ENCODE measurements at regions not wholly inside any gene's neighbourhood (a gene's known extent, or its start where the extent isn't known, plus 50 kb on each side); places are given as distances from the start of the nearest gene placed in this dataset.

DNA sequence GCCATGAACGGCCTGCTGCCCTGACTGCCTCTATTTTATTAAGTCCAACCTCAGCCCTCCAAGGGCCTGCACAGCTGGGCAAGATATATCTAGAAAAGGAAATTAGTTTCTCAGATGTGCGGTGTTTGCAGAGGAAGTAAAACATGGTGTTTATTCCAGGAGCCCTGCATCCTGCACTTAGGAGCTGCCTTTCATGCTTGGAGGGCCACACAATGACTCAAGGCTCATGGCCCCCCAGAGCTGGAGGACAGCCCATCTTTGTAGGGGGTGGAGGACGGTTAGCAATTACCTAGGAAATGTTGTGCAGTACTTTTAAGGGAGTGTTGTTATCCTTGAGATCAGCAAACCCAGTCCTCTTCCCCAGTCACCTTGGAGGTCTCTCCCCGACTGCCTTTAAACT lies 80.5 kb downstream of the COPRS start:
- TF ChIP-seq, protein P1, sequence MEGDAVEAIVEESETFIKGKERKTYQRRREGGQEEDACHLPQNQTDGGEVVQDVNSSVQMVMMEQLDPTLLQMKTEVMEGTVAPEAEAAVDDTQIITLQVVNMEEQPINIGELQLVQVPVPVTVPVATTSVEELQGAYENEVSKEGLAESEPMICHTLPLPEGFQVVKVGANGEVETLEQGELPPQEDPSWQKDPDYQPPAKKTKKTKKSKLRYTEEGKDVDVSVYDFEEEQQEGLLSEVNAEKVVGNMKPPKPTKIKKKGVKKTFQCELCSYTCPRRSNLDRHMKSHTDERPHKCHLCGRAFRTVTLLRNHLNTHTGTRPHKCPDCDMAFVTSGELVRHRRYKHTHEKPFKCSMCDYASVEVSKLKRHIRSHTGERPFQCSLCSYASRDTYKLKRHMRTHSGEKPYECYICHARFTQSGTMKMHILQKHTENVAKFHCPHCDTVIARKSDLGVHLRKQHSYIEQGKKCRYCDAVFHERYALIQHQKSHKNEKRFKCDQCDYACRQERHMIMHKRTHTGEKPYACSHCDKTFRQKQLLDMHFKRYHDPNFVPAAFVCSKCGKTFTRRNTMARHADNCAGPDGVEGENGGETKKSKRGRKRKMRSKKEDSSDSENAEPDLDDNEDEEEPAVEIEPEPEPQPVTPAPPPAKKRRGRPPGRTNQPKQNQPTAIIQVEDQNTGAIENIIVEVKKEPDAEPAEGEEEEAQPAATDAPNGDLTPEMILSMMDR (IDR thresholded peaks at IDR 0.05): no peak
- no peak for TF ChIP-seq EP300 (IDR thresholded peaks at IDR 0.05)
- TF ChIP-seq POLR2A (IDR thresholded peaks at IDR 0.05): no peak
- no peak for TF ChIP-seq POLR2AphosphoS5 (IDR thresholded peaks at IDR 0.05)

All from stomach (tissue), 4 donors.